22Rv1 (cell line): ENCODE measurements at regions not wholly inside any gene's neighbourhood (a gene's known extent, or its start where the extent isn't known, plus 50 kb on each side); places are given as distances from the start of the nearest gene placed in this dataset.

Source experiments
- CTCF ChIP-seq: fragments of 450-650 bp; IDR thresholded peaks from 2 replicates; pipeline ENCODE4 v1.5.1; 2017; ENCODE audit warnings: mild to moderate bottlenecking
- ZFX ChIP-seq: fragments of 450-650 bp; IDR thresholded peaks from 2 replicates; pipeline ENCODE4 v1.6.1; 2017; ENCODE audit warnings: antibody characterized with exemption, borderline replicate concordance

GRCh38 chr10:128213156-128213555 lies 86.9 kb upstream of the MKI67 start:
- TF ChIP-seq CTCF (no peak), ZFX (no peak)
